ENCODE measurements at regions not wholly inside any gene's neighbourhood (a gene's known extent, or its start where the extent isn't known, plus 50 kb on each side); places are given as distances from the start of the nearest gene placed in this dataset.

DNA sequence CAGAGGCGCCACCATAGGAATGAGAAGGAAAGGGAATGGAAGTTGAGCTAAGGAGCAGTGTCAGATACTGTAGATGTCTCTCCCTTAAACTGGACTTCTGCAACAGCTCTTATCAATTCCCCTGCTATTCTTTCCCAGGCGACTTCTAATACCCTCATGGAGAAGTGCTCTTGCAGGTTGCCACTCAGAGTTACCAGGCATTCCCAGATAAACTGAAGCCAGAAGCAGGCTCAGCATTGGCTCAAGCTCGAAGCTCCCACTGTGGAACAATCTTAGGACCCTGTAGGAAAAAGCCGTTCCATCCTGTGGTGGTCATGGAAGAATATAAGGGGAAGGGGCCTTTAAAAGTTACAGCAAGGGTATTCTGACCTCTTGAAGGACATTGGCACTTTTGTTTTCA, 208.7 kb upstream of the PLET1 start:
- TF ChIP-seq, protein P1, sequence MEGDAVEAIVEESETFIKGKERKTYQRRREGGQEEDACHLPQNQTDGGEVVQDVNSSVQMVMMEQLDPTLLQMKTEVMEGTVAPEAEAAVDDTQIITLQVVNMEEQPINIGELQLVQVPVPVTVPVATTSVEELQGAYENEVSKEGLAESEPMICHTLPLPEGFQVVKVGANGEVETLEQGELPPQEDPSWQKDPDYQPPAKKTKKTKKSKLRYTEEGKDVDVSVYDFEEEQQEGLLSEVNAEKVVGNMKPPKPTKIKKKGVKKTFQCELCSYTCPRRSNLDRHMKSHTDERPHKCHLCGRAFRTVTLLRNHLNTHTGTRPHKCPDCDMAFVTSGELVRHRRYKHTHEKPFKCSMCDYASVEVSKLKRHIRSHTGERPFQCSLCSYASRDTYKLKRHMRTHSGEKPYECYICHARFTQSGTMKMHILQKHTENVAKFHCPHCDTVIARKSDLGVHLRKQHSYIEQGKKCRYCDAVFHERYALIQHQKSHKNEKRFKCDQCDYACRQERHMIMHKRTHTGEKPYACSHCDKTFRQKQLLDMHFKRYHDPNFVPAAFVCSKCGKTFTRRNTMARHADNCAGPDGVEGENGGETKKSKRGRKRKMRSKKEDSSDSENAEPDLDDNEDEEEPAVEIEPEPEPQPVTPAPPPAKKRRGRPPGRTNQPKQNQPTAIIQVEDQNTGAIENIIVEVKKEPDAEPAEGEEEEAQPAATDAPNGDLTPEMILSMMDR (IDR thresholded peaks at IDR 0.05): no peak
- no peak for TF ChIP-seq POLR2A (IDR thresholded peaks at IDR 0.05)
